SK-N-SH (cell line): ENCODE measurements at regions not wholly inside any gene's neighbourhood (a gene's known extent, or its start where the extent isn't known, plus 50 kb on each side); places are given as distances from the start of the nearest gene placed in this dataset.

Experiments
- CTCF ChIP-seq: fragments of 200-600 bp; sonication (generic); IDR thresholded peaks from 2 replicates; pipeline ENCODE4 v1.6.1; 2017; ENCODE audit warnings: antibody characterized with exemption, mild to moderate bottlenecking, moderate library complexity
- EZH2phosphoT487 ChIP-seq: fragments of 200-600 bp; sonication (generic); IDR thresholded peaks from 2 replicates; pipeline ENCODE4 v1.6.1; 2017; ENCODE audit warnings: low read depth, mixed run types, mild to moderate bottlenecking, antibody characterized with exemption, moderate library complexity, borderline replicate concordance
- FOXJ3 ChIP-seq: sonication (generic); formaldehyde crosslinking; IDR thresholded peaks from 2 replicates; pipeline ENCODE4 v1.5.1; 2020; ENCODE audit warnings: mild to moderate bottlenecking, missing genetic modification reagents
- MEF2A ChIP-seq: IDR thresholded peaks from 2 replicates; pipeline ENCODE4 v1.4.0; 2012; ENCODE audit warnings: low read depth, borderline replicate concordance
- RFX5 ChIP-seq: IDR thresholded peaks from 2 replicates; pipeline ENCODE4 v1.6.1; 2012; ENCODE audit warnings: mild to moderate bottlenecking, improper control_type of control experiment, low read length
- TAF1 ChIP-seq: IDR thresholded peaks from 2 replicates; pipeline ENCODE4 v1.6.1; 2012; ENCODE audit warnings: low read depth, mild to moderate bottlenecking, low read length, moderate library complexity, borderline replicate concordance
- TCF12 ChIP-seq: IDR thresholded peaks from 2 replicates; pipeline ENCODE4 v1.4.0; 2012
- TF ChIP-seq, protein P1 (sequence below): IDR thresholded peaks from 2 replicates; pipeline ENCODE4 v1.6.1; 2012; ENCODE audit warnings: mild to moderate bottlenecking, low read depth, low read length, moderate library complexity
- TF ChIP-seq, protein P2 (sequence below): IDR thresholded peaks from 2 replicates; pipeline ENCODE4 v1.4.0; 2012; ENCODE audit warnings: low read depth

- no peak for TF ChIP-seq CTCF
- no peak for TF ChIP-seq TCF12
- TF ChIP-seq MEF2A: no peak
- TF ChIP-seq, protein P1, sequence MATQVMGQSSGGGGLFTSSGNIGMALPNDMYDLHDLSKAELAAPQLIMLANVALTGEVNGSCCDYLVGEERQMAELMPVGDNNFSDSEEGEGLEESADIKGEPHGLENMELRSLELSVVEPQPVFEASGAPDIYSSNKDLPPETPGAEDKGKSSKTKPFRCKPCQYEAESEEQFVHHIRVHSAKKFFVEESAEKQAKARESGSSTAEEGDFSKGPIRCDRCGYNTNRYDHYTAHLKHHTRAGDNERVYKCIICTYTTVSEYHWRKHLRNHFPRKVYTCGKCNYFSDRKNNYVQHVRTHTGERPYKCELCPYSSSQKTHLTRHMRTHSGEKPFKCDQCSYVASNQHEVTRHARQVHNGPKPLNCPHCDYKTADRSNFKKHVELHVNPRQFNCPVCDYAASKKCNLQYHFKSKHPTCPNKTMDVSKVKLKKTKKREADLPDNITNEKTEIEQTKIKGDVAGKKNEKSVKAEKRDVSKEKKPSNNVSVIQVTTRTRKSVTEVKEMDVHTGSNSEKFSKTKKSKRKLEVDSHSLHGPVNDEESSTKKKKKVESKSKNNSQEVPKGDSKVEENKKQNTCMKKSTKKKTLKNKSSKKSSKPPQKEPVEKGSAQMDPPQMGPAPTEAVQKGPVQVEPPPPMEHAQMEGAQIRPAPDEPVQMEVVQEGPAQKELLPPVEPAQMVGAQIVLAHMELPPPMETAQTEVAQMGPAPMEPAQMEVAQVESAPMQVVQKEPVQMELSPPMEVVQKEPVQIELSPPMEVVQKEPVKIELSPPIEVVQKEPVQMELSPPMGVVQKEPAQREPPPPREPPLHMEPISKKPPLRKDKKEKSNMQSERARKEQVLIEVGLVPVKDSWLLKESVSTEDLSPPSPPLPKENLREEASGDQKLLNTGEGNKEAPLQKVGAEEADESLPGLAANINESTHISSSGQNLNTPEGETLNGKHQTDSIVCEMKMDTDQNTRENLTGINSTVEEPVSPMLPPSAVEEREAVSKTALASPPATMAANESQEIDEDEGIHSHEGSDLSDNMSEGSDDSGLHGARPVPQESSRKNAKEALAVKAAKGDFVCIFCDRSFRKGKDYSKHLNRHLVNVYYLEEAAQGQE: no peak
- no peak for TF ChIP-seq EZH2phosphoT487
- no peak for TF ChIP-seq RFX5
- TF ChIP-seq, protein P2, sequence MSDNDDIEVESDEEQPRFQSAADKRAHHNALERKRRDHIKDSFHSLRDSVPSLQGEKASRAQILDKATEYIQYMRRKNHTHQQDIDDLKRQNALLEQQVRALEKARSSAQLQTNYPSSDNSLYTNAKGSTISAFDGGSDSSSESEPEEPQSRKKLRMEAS: no peak
- TF ChIP-seq TAF1: no peak
- TF ChIP-seq FOXJ3: no peak
Observed at GRCh38 chr7:9870674-9871073, 1103.0 kb upstream of the PHF14 start.
